ENCODE measurements at regions not wholly inside any gene's neighbourhood (a gene's known extent, or its start where the extent isn't known, plus 50 kb on each side); places are given as distances from the start of the nearest gene placed in this dataset.

DNA sequence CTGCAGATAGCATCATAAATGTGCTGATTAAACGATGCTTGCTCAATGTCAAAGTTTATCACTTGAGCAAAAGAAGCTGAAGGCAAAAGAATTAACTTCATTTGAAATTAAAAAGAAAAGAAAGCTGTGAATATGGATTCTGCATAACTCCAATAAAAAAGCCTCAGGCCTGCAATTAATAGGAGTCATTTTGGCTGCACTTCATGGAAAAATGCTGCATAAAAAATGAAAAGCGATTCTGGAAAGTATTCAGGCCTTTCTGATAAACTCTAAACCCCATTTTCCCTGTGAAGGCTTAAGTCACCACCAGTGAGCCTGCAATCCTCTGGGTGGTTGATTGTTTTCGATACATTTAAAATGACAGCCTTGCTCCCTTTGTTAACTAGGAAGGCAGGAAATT is 1793.4 kb downstream of the SUCLG1 start:
- in situ Hi-C loops (cut with HindIII; ENCODE audit: low sequenced_read_pairs), result no loop called here

DNA sequence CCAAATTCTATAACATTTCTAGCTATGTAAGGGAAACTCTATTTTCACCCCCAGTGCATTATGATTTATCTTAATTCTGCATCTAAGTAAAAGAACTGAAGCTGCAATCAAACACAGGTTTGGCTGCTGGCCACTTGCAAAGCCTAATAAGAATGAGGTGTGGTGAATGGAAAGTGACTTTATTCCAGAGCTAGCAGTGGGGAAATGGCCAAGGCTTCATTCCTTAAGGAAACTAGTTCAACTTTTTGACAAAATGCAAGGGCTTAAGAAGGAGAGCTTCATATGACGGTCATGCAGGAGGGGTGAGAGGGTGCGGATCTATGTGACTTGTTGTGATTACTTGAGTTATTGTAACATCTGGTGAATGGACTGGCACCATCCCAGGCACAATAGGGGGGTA is 1802.0 kb downstream of the SUCLG1 start:
- no peak for DNase-seq (ENCODE audit: low read depth, low spot score)
- TF ChIP-seq, protein P1, sequence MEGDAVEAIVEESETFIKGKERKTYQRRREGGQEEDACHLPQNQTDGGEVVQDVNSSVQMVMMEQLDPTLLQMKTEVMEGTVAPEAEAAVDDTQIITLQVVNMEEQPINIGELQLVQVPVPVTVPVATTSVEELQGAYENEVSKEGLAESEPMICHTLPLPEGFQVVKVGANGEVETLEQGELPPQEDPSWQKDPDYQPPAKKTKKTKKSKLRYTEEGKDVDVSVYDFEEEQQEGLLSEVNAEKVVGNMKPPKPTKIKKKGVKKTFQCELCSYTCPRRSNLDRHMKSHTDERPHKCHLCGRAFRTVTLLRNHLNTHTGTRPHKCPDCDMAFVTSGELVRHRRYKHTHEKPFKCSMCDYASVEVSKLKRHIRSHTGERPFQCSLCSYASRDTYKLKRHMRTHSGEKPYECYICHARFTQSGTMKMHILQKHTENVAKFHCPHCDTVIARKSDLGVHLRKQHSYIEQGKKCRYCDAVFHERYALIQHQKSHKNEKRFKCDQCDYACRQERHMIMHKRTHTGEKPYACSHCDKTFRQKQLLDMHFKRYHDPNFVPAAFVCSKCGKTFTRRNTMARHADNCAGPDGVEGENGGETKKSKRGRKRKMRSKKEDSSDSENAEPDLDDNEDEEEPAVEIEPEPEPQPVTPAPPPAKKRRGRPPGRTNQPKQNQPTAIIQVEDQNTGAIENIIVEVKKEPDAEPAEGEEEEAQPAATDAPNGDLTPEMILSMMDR (IDR thresholded peaks at IDR 0.05; ENCODE audit: low read depth, low read length), result no peak
- no peak overlapping the region for H3K4me3 ChIP-seq (ENCODE audit: low read depth, low read length)
- in situ Hi-C loops (cut with HindIII; ENCODE audit: low sequenced_read_pairs), result no loop called here

More for the DNA sequence above, 1793.4 kb downstream of the SUCLG1 start:
- no peak for DNase-seq (ENCODE audit: low read depth, low spot score)
- no peak overlapping the region for H3K4me3 ChIP-seq (ENCODE audit: low read depth, low read length)
- TF ChIP-seq, protein P1 (IDR thresholded peaks at IDR 0.05; ENCODE audit: low read depth, low read length), result no peak

DNA sequence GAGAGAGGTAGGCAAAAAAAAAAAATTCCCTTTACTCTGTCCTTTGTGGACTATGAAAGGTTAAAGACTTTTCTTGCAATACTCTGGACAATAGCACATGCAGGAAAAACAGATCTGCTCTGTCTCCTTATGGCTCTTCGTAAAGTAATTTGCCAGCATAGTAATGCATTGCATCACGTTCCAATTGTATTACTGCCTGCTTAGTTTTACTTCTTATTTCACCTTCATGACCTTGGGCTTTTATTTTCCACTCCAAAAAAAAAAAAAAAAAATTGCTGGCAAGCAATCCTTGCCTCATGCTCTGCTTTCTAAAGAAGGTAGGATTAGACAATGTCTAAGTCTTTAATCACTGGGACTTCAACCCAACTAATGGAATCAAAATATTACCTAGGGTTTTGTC is 1802.7 kb downstream of the SUCLG1 start:
- TF ChIP-seq, protein P1 (IDR thresholded peaks at IDR 0.05; ENCODE audit: low read depth, low read length), result no peak
- no peak overlapping the region for H3K4me3 ChIP-seq (ENCODE audit: low read depth, low read length)
- in situ Hi-C loops (cut with HindIII; ENCODE audit: low sequenced_read_pairs), result no loop called here
- DNase-seq (ENCODE audit: low read depth, low spot score), result no peak

DNA sequence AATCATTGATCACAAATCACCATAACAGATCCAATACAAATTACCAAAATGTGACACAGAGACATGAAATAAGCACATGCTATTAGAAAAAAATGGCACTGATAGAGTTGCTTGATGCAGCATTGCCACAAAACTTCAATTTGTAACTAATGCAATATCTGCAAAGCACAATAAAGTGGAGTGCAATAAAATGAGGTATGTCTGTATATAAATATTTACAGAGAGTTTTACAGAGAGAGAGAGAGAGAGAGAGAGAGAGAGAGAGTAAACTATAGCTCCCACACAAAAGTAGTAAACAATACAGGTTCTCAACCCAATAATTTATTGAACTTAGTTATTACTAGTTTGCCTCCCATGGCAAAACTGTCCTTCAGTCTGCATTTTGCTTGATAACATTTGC is 1807.0 kb downstream of the SUCLG1 start:
- no peak overlapping the region for H3K4me3 ChIP-seq (ENCODE audit: low read depth, low read length)
- in situ Hi-C loops (cut with HindIII; ENCODE audit: low sequenced_read_pairs), result no loop called here
- TF ChIP-seq, protein P1 (IDR thresholded peaks at IDR 0.05; ENCODE audit: low read depth, low read length), result no peak
- no peak for DNase-seq (ENCODE audit: low read depth, low spot score)

GRCh38 chr2:82650038-82650437 is 1809.0 kb downstream of the SUCLG1 start:
- in situ Hi-C loops (cut with HindIII; ENCODE audit: low sequenced_read_pairs), result no loop called here
- TF ChIP-seq, protein P1 (IDR thresholded peaks at IDR 0.05; ENCODE audit: low read depth, low read length), result no peak
- H3K4me3 ChIP-seq (ENCODE audit: low read depth, low read length), result no peak overlapping the region
- no peak for DNase-seq (ENCODE audit: low read depth, low spot score)

DNA sequence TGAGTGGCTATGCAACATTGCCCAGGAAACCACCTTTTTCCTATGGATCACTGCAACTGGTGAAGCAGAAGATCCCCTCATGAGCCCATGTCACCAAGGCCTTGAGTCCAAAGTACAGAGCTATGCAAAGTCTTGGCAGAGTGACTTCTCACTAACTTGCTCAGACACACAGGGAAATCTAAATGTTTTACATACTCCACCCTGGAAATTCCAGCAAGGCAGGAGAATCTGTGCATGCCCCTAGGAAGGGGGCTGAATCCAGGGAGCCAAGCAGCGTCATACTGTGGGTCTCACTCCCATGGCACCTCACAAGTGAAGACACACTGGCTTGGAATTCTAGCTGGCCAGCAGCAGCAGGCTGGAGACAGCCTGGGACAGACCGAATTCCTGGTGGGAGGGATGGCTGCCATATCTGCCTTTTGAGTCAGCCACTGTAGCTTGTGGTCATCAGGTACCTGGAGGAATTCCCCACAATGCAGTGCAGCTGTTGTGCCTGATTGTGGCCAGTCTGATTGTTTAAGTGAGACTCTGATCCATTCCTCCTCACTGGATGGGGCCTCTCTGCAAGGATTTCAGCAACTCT is 1817.4 kb downstream of the SUCLG1 start:
- in situ Hi-C loops (cut with HindIII; ENCODE audit: low sequenced_read_pairs), result no loop called here
- no peak overlapping the region for H3K4me3 ChIP-seq (ENCODE audit: low read depth, low read length)
- DNase-seq (ENCODE audit: low read depth, low spot score), result no peak
- TF ChIP-seq, protein P1 (IDR thresholded peaks at IDR 0.05; ENCODE audit: low read depth, low read length), result no peak

All from astrocyte of the spinal cord (primary cell).